Endodermal cell (in vitro differentiated cells): ENCODE measurements at regions not wholly inside any gene's neighbourhood (a gene's known extent, or its start where the extent isn't known, plus 50 kb on each side); places are given as distances from the start of the nearest gene placed in this dataset.

Experiments used
- DNase-seq: peaks from one replicate; pipeline ENCODE4 v3.0.0-alpha.2; 2017
- H3K27ac ChIP-seq: 2 replicates; pipeline ENCODE4 v1.5.1; 2013; ENCODE audit warnings: mild to moderate bottlenecking, low read depth, low read length, moderate library complexity
- H3K27me3 ChIP-seq: 2 replicates; pipeline ENCODE4 v1.6.1; 2013; ENCODE audit warnings: mild to moderate bottlenecking, low read length, moderate library complexity; ENCODE audit not compliant: insufficient read depth, control insufficient read depth, poor library complexity, severe bottlenecking
- H3K36me3 ChIP-seq: 2 replicates; pipeline ENCODE4 v1.7.0; 2013; ENCODE audit warnings: mild to moderate bottlenecking, low read length, moderate library complexity; ENCODE audit not compliant: control insufficient read depth, insufficient read depth
- H3K4me1 ChIP-seq: one replicate; pipeline ENCODE4 v1.7.0; 2013; ENCODE audit warnings: low read length; ENCODE audit not compliant: control insufficient read depth, insufficient read depth
- H3K4me3 ChIP-seq: 2 replicates; pipeline ENCODE4 v1.5.1; 2013; ENCODE audit warnings: mild to moderate bottlenecking, low read length, moderate library complexity
- H3K9ac ChIP-seq: 2 replicates; pipeline ENCODE4 v1.6.1; 2013; ENCODE audit warnings: mild to moderate bottlenecking, low read length, moderate library complexity; ENCODE audit not compliant: poor library complexity, severe bottlenecking; ENCODE audit errors: extremely low read depth
- H3K9me3 ChIP-seq: 2 replicates; pipeline ENCODE4 v1.6.1; 2013; ENCODE audit warnings: mild to moderate bottlenecking, low read length, moderate library complexity; ENCODE audit not compliant: control insufficient read depth
- H3K27ac Mint-ChIP-seq: 2 replicates; pipeline ENCODE4 v1.8.0; 2020; ENCODE audit warnings: mixed read lengths
- H3K27me3 Mint-ChIP-seq: 2 replicates; pipeline ENCODE4 v1.8.0; 2021; ENCODE audit warnings: mild to moderate bottlenecking, mixed read lengths; ENCODE audit not compliant: insufficient read depth
- H3K36me3 Mint-ChIP-seq: 2 replicates; pipeline ENCODE4 v1.8.0; 2020; ENCODE audit warnings: low read depth, mixed read lengths
- H3K4me1 Mint-ChIP-seq: 2 replicates; pipeline ENCODE4 v1.8.0; 2020; ENCODE audit warnings: mixed read lengths
- H3K4me3 Mint-ChIP-seq: 2 replicates; pipeline ENCODE4 v1.8.0; 2020; ENCODE audit warnings: mild to moderate bottlenecking, moderate library complexity, mixed read lengths
- H3K9me3 Mint-ChIP-seq: 2 replicates; pipeline ENCODE4 v1.8.0; 2020; ENCODE audit warnings: mild to moderate bottlenecking, mixed read lengths
- WGBS, 2 experiments: methylation state at CpG; one replicate each; pipeline versions ENCODE4 v1.1.5 to v1.1.7; 2013; ENCODE audit warnings: missing lambda C conversion rate in 2 of 2, mixed read lengths in 1 of 2; ENCODE audit not compliant: insufficient coverage in 1 of 2, insufficient read length in 1 of 2; 5-methylcytosine and 5-hydroxymethylcytosine counted together
- TF ChIP-seq, protein P1 (sequence below): fragments of 200-600 bp; sonication (generic); conservative IDR thresholded peaks from 2 replicates; pipeline ENCODE4 v1.5.0; 2021; ENCODE audit warnings: antibody characterized with exemption, mild to moderate bottlenecking

DNA sequence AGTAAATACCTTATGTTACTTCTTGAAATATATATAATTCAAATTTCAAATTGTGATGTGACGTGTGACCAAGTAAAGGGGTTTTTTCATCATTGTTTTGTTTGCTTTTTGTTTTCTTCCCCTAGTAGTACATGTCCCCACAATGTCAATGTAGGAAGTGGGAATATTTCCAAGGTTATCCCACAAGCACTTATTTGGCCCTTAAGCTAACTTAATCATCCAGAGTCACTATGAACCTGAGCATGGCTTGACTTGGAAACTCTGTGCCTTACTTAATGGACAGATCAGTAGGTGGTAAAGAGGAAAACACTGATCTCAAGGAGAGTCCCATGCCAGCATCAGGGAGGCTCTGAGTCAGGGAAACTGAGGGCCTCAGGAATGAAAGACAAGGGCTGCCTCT lies 569.3 kb upstream of the IGFBP3 start:
- Mint-ChIP-seq H3K27me3 (no peaks in the 10 kb centered on the region), H3K9me3 (no peaks in the 10 kb centered on the region), H3K27ac (no peak overlapping the region), H3K36me3 (no peaks in the 10 kb centered on the region), H3K4me1 (no peaks in the 10 kb centered on the region), H3K4me3 (no peak overlapping the region)
- H3K4me3 ChIP-seq, result no peak overlapping the region
- no peak for DNase-seq
- H3K27me3 ChIP-seq, result no peaks in the 10 kb centered on the region
- no peak overlapping the region for H3K9ac ChIP-seq
- peaks cover 2% of the 10 kb centered on the region for H3K4me1 ChIP-seq
- TF ChIP-seq, protein P1, sequence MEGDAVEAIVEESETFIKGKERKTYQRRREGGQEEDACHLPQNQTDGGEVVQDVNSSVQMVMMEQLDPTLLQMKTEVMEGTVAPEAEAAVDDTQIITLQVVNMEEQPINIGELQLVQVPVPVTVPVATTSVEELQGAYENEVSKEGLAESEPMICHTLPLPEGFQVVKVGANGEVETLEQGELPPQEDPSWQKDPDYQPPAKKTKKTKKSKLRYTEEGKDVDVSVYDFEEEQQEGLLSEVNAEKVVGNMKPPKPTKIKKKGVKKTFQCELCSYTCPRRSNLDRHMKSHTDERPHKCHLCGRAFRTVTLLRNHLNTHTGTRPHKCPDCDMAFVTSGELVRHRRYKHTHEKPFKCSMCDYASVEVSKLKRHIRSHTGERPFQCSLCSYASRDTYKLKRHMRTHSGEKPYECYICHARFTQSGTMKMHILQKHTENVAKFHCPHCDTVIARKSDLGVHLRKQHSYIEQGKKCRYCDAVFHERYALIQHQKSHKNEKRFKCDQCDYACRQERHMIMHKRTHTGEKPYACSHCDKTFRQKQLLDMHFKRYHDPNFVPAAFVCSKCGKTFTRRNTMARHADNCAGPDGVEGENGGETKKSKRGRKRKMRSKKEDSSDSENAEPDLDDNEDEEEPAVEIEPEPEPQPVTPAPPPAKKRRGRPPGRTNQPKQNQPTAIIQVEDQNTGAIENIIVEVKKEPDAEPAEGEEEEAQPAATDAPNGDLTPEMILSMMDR, result no peak
- H3K27ac ChIP-seq, result no peak overlapping the region
- H3K36me3 ChIP-seq, result no peaks in the 10 kb centered on the region
- no peaks in the 10 kb centered on the region for H3K9me3 ChIP-seq
- WGBS, 2 experiments, result no CpG with 5 or more reads among the region's 1 CpG

DNA sequence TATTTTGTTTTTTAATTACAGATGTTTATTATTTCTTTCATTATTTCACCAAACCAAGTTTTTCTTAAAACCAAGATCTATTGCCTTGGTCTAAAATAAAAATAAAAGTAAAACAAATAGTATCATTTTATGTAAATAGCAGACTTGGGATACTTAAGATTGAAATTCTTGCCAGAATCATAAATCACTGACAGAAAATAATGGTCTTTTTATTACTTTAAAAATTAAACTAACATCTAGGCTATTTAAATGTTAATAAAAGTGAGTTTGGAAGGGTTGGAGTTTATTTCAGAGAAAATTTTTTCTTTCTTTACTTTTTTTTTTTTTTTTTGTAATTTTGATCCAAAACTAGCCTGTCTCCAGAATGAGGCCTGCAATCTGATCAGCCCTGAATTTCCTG lies 568.0 kb upstream of the IGFBP3 start:
- Histone ChIP-seq H3K27ac (no peak overlapping the region), H3K27me3 (no peaks in the 10 kb centered on the region), H3K4me1 (peaks cover 3% of the 10 kb centered on the region), H3K9me3 (no peaks in the 10 kb centered on the region), H3K9ac (no peak overlapping the region), H3K4me3 (no peak overlapping the region), H3K36me3 (no peaks in the 10 kb centered on the region)
- Mint-ChIP-seq H3K4me3 (no peak overlapping the region), H3K27me3 (no peaks in the 10 kb centered on the region), H3K36me3 (no peaks in the 10 kb centered on the region), H3K4me1 (no peaks in the 10 kb centered on the region), H3K27ac (no peak overlapping the region), H3K9me3 (no peaks in the 10 kb centered on the region)
- TF ChIP-seq, protein P1, result no peak
- no peak for DNase-seq

DNA sequence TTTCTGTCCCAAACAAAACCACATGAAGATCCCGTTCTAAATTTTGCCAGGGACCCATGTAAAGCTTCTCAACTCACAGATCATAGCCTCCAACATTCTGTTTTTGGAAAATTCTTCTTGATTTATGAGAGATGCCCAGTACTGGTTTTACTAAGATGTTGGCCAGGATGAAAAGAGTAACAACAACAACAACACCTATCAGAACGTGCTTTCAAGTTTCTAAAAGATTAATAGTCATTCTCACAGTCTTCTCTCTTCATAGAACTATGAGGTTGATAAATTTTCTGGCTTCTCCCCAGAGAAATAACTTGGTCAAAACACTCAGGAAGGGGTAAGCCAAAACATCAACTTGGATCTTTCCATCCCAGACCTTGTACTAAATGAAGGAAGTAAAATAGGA lies 567.5 kb upstream of the IGFBP3 start:
- no peak for DNase-seq
- Mint-ChIP-seq H3K4me3 (no peak overlapping the region), H3K4me1 (no peaks in the 10 kb centered on the region), H3K27ac (no peak overlapping the region), H3K36me3 (no peaks in the 10 kb centered on the region), H3K27me3 (no peaks in the 10 kb centered on the region), H3K9me3 (no peaks in the 10 kb centered on the region)
- no peak overlapping the region for H3K4me3 ChIP-seq
- no peak overlapping the region for H3K9ac ChIP-seq
- TF ChIP-seq, protein P1, result no peak
- H3K4me1 ChIP-seq, result peaks cover 3% of the 10 kb centered on the region
- no peak overlapping the region for H3K27ac ChIP-seq
- whole genome bisulfite sequencing, 2 experiments, result 75 to 100% methylated on average over 1 to 2 of the region's 2 CpGs
- H3K9me3 ChIP-seq, result no peaks in the 10 kb centered on the region
- no peaks in the 10 kb centered on the region for H3K36me3 ChIP-seq
- no peaks in the 10 kb centered on the region for H3K27me3 ChIP-seq
